Fibroblast of pulmonary artery (primary cell): ENCODE measurements at regions not wholly inside any gene's neighbourhood (a gene's known extent, or its start where the extent isn't known, plus 50 kb on each side); places are given as distances from the start of the nearest gene placed in this dataset.

ENCODE experiments used
- DNase-seq: peaks from one replicate; pipeline ENCODE4 v3.0.0-alpha.2; 2010; ENCODE audit warnings: low read depth
- H3K4me3 ChIP-seq: replicated peaks from 2 replicates; pipeline ENCODE4 v1.5.1; 2011; ENCODE audit warnings: low read depth, mild to moderate bottlenecking, control low read depth, low read length, moderate library complexity
- TF ChIP-seq, protein P1 (sequence below): IDR thresholded peaks from 2 replicates; pipeline ENCODE4 v1.5.1; 2011; ENCODE audit warnings: mild to moderate bottlenecking, control low read depth, low read length, inconsistent platforms; ENCODE audit errors: missing control alignments

DNA sequence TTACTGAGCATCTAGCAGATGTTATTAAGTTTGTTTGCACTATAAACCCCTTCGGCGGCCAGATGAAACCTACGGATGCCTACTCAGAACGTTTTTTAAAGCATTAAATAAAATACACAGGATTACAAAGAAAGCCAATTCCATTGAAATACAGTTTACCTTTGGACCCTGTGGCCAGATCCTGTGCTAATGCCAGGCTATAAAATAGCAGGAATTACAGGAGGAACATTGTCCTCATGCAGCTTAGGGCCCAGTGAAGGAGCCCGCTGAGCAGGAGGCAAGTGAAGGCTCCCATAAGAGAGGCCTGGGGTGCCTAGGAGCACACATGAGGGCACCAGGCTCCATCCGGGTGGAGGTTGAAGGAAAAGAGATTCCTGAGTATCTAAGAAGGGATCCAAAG is 310.4 kb downstream of the MTX2 start:
- TF ChIP-seq, protein P1, sequence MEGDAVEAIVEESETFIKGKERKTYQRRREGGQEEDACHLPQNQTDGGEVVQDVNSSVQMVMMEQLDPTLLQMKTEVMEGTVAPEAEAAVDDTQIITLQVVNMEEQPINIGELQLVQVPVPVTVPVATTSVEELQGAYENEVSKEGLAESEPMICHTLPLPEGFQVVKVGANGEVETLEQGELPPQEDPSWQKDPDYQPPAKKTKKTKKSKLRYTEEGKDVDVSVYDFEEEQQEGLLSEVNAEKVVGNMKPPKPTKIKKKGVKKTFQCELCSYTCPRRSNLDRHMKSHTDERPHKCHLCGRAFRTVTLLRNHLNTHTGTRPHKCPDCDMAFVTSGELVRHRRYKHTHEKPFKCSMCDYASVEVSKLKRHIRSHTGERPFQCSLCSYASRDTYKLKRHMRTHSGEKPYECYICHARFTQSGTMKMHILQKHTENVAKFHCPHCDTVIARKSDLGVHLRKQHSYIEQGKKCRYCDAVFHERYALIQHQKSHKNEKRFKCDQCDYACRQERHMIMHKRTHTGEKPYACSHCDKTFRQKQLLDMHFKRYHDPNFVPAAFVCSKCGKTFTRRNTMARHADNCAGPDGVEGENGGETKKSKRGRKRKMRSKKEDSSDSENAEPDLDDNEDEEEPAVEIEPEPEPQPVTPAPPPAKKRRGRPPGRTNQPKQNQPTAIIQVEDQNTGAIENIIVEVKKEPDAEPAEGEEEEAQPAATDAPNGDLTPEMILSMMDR: no peak
- no peak overlapping the region for H3K4me3 ChIP-seq
- no peak for DNase-seq

DNA sequence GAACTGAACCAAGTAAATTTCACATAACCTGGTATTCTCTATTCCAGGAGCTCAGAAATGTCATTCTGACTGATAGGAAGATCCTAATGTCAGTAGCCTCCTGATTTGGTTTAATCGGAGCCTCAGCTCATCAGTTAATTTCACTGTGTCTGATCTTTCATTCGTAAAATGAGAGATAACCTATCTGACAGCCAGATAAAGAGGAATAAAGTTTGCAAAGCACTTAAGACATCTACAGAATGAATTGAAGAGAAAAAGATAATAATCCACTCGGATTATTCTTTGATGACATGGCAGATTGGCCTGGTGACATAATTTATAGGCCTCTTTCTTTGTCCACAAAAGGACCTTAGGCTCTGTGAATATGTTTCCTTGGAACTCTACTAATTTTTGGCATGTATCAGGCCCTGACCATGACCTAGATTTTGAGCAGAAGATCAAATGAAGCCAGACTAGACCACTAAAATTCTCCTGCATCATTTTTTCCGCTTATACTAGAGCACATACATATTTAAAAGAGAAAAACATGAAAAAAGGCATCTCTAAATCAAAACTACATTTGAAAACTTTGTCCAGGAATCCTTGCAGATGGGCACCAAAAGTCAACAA is 312.4 kb downstream of the MTX2 start:
- H3K4me3 ChIP-seq: no peak overlapping the region
- DNase-seq: no peak
- TF ChIP-seq, protein P1: no peak

DNA sequence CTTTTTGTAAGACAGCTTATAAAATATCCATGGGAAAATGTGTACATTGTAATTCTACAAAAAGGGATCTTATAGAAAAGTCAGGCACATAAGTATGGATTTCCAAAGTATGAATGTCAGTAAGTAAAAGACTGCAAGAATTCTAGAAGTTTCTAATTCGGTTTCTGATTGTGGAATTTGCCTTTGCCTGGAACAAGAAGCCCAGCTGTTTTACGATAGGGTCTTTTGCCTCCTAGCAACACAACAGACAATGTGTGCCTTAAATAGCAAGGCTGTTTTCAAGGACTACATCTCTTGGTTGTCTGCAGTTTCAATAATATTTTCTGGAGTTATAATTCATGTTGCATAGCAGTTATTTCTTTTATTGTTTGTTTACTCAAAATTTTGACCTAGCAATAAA is 312.9 kb downstream of the MTX2 start:
- TF ChIP-seq, protein P1: no peak
- DNase-seq: no peak
- H3K4me3 ChIP-seq: no peak overlapping the region

DNA sequence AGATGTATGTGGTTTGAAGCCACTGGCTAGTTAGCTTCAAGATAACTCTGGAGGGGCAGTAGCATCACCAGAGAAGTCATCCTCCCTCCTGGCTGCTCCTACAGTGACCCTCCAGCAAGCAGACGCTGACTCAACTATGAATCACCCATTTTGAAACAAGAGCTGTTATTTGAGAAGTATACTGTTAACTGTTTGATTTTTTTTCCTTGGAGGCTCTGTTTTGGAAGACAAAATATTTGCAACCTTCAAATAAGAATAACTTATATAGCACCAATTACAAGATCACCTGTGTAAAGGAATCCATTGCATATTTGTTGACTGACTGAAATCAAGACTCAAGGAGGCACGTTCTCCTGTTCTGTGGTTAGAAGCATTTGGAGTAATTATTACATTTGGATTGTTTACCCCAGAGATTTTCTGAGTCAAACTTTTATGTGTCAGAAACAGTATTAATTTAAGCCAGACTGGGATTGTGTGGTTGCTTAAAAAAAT is 313.8 kb downstream of the MTX2 start:
- H3K4me3 ChIP-seq: no peak overlapping the region
- TF ChIP-seq, protein P1: no peak
- DNase-seq: peak; percentile 91

DNA sequence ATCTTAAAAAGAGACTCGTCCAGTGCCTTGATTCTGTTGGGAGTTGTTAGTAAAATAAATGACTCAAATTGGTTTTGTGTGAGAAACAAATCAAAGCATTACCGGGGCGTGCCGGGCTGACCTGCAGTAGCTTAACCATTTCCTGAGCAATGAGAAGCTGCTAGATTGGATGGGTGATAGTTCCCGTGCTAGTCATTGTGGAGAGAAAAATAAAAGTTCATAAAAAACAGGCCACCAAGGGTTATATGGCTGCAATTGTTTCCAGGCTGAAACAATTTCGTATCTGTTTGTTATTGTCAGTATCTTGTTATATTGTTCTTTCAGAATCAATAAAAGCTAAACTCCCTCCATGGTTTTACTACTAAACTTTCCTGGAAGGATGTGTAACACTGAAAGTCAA is 314.4 kb downstream of the MTX2 start:
- TF ChIP-seq, protein P1: no peak
- H3K4me3 ChIP-seq: peak overlapping the region; percentile 3
- peak; percentile 48 for DNase-seq

DNA sequence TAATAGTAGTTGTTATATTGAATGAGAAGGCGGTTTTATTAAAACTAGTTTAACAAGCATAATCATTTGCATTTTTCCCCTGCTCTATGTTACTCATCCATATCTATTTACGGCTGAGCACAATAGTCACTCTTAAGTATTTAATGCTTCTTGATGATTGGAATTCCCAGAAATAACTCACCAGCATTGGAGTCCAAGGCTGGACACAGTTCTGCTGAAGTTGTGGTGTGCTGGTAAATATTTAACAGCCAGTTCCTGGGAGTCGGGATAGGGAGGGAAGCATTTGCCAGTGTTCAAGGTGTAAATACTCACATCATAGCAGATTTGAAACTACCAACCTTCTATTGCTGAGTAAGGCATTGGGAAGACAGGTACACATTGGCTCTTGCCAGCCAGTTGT is 315.1 kb downstream of the MTX2 start:
- peak; percentile 28 for DNase-seq
- TF ChIP-seq, protein P1: no peak
- H3K4me3 ChIP-seq: no peak overlapping the region

DNA sequence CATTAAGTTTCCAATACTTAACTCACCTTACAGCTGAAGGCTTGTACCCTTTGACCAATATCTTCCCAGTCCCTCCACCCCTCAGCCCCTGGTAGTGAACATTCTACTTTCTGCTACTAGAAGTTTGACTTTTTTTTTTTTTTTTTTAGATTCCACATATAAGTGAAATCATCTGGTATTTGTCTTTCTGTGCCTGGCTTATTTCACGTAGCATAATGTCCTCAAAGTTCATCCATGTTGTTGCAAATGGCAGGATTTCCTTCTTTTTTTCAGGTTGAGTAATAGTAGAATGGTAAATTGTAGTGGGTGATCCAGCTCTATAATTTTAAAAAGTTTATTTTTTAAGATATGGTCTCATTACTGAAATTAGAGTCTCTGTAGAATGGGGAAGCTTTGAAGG is 316.0 kb downstream of the MTX2 start:
- DNase-seq: no peak
- H3K4me3 ChIP-seq: no peak overlapping the region
- TF ChIP-seq, protein P1: no peak
